NB4 (cell line): ENCODE measurements at regions not wholly inside any gene's neighbourhood (a gene's known extent, or its start where the extent isn't known, plus 50 kb on each side); places are given as distances from the start of the nearest gene placed in this dataset.

Source experiments
- DNase-seq: peaks from one replicate; pipeline ENCODE4 v3.0.0; 2010; ENCODE audit warnings: low read depth
- H3K4me3 ChIP-seq: one replicate; pipeline ENCODE4 v1.5.1; 2011; ENCODE audit warnings: mild to moderate bottlenecking, low read depth, low read length, moderate library complexity
- CTCF ChIP-seq: IDR thresholded peaks from one replicate; pipeline ENCODE4 v1.5.1; 2012; ENCODE audit warnings: low read depth, low read length
- MAX ChIP-seq: IDR thresholded peaks from 2 replicates; pipeline ENCODE4 v1.6.1; 2011; ENCODE audit warnings: low read depth, low read length
- MYC ChIP-seq: IDR thresholded peaks from 2 replicates; pipeline ENCODE4 v1.6.1; 2011; ENCODE audit warnings: low read depth, low read length
- POLR2A ChIP-seq: IDR thresholded peaks from 2 replicates; pipeline ENCODE4 v1.6.1; 2011; ENCODE audit warnings: mild to moderate bottlenecking; ENCODE audit not compliant: insufficient read length; ENCODE audit errors: extremely low read depth

DNA sequence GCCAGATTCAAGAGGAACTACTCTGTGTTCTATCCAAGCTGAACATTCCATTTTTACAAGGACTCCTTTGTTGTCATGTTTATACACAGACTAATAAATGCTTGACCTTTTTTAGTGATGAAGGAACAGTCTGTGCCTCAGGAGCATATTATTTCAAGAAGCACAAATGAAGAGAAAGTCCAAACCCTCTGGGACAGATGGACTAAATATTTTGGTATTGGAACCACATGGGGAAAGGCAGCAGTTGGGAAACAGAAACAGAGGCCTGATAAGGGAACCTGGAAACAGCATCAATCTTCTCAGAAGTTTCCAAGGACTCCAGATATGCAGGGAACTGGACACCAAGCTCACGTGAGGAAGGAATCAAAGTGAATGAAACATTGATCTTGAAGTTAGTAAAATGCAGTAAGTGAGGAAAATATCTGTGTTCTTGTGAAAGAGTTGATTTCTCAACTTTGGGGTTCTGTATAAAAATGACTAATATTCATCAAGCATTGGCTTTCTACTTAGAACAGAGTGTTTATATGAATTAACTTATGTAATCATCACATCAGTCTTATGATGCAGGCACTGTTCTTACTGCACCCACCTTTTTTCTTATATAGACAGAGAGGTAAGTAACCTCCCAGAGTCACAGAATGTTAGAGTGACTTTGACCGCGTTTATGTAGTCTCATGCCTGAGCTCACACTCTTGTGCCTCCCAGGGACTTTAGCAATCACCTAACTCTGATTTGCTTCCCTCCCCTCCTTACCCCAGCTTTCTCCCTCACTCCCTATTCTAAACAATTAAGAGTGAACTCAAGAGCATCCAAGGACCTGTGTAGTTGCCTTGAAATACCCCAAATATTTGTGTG, 148.9 kb upstream of the JADE1 start:
- DNase-seq = no peak
- TF ChIP-seq POLR2A (no peak), MYC (no peak), CTCF (no peak), MAX (no peak)
- no peak overlapping the region for H3K4me3 ChIP-seq

GRCh38 chr4:128658214-128658631, 151.3 kb upstream of the JADE1 start:
- TF ChIP-seq POLR2A (no peak), MYC (no peak), CTCF (no peak), MAX (no peak)
- DNase-seq = no peak
- no peak overlapping the region for H3K4me3 ChIP-seq

- TF ChIP-seq POLR2A (no peak), MAX (no peak), CTCF (no peak), MYC (no peak)
- no peak for DNase-seq
- H3K4me3 ChIP-seq = no peak overlapping the region
These were observed 151.9 kb upstream of the JADE1 start for GRCh38 chr4:128657638-128658037.

DNA sequence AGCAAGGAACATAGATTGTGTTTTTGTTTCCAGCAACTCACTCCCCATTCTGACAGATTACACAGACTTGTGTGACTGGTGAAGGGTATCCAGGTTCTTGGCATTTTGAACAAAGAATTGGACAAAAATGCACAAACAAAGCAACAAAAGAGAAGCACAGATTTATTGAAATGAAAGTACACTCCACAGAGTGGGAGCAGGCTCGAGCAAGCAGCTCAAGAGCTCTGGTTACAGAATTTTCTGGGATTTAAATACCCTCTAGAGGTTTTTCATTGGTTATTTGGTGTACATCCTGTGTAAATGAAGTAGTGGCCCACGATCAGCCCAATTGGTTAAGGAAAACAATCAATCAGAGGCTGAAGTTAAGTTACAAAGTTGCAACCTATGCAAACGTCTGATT, 155.0 kb upstream of the JADE1 start:
- H3K4me3 ChIP-seq = no peak overlapping the region
- DNase-seq = no peak
- TF ChIP-seq MAX (no peak), MYC (no peak), POLR2A (no peak), CTCF (no peak)

DNA sequence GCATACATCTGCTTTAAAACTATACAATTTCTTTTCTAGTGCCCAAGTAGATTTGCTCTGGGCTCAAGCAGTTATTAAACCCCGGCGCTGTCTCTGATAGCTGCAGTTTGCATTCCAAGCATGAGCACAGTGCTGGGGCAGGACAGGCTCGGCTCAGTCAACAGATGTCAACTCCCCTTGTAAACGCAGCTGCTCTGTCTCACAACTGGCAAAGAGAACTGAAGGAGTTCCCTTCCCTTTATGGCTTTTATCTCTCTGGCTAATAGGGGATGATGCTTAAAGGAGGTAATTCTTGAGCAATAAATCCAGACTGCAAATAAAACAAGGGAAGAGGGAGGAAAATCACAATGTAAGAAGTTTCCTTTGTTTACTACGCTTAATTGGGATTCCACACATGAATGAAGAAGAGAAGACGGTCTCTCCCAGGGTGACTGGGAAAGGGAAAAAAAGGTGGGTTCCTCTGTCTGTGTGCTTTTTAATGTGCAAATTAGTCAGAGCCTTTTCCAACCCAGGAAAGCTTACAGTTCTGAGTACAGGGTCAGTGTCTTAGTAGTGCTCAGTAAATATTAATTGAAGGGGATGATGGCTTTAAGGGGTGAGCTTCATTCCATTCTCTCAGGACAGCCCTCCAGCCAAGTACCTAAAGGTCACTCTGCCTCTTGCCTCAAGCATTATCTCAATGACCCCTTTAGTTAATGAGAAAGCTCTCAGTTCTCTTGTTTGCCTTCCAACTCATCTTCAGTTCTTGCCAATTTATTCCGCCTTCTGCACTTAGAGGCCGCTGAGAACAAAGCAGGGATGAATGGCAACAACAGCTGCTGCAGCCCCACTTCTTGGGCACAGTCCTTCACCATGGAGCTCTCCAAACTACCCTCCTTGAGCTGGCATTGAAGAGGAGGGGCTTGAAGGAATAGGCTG, 155.7 kb upstream of the JADE1 start:
- DNase-seq = no peak
- no peak for TF ChIP-seq POLR2A
- TF ChIP-seq MAX = no peak
- TF ChIP-seq MYC = no peak
- no peak for TF ChIP-seq CTCF
- no peak overlapping the region for H3K4me3 ChIP-seq
